Stimulated activated CD4-positive, alpha-beta T cell treated with anti-CD3 and anti-CD28 coated beads, Interleukin-12 subunit alpha, Interleukin-12 subunit beta, amount 100 ng/mL, for 24 hours (primary cell): ENCODE measurements at regions not wholly inside any gene's neighbourhood (a gene's known extent, or its start where the extent isn't known, plus 50 kb on each side); places are given as distances from the start of the nearest gene placed in this dataset.

Experiments
- DNase-seq, 2 experiments: peaks; one replicate each; pipeline ENCODE4 v3.0.0-alpha.2; 2020; ENCODE audit warnings: low read depth in 2 of 2

- DNase-seq, result no peak
These were observed 363.0 kb downstream of the SETD4 start for GRCh38 chr21:35697321-35697808.

GRCh38 chr21:35696644-35697043, 363.7 kb downstream of the SETD4 start:
- no peak for DNase-seq

- DNase-seq, result no peak
These were observed 368.0 kb downstream of the SETD4 start for GRCh38 chr21:35692311-35692710.

GRCh38 chr21:35690436-35690835, 369.9 kb downstream of the SETD4 start:
- DNase-seq, result no peak

- no peak for DNase-seq
These were observed 374.2 kb downstream of the SETD4 start for GRCh38 chr21:35686156-35686555.

GRCh38 chr21:35683664-35684304, 376.5 kb downstream of the SETD4 start:
- no peak for DNase-seq

GRCh38 chr21:35682904-35683549, 377.3 kb downstream of the SETD4 start:
- DNase-seq, result no peak

GRCh38 chr21:35681946-35682345, 378.4 kb downstream of the SETD4 start:
- DNase-seq, result no peak

GRCh38 chr21:35679076-35679475, 381.2 kb downstream of the SETD4 start:
- no peak for DNase-seq

- no peak for DNase-seq
These were observed 381.9 kb downstream of the SETD4 start for GRCh38 chr21:35678393-35678792.

- DNase-seq, result no peak
These were observed 383.0 kb downstream of the SETD4 start for GRCh38 chr21:35677298-35677841.

- no peak for DNase-seq
These were observed 385.3 kb downstream of the SETD4 start for GRCh38 chr21:35674895-35675470.

GRCh38 chr21:35674091-35674671, 386.1 kb downstream of the SETD4 start:
- no peak for DNase-seq

- DNase-seq, result no peak
These were observed 388.0 kb downstream of the SETD4 start for GRCh38 chr21:35672313-35672712.

GRCh38 chr21:35664683-35665082, 395.6 kb downstream of the SETD4 start:
- no peak for DNase-seq

- DNase-seq, result no peak
These were observed 396.3 kb downstream of the SETD4 start for GRCh38 chr21:35663856-35664606.

- DNase-seq, result no peak
These were observed 402.1 kb downstream of the SETD4 start for GRCh38 chr21:35658242-35658641.

- DNase-seq, result no peak
These were observed 407.5 kb downstream of the SETD4 start for GRCh38 chr21:35652872-35653271.

- no peak for DNase-seq
These were observed 408.1 kb downstream of the SETD4 start for GRCh38 chr21:35652196-35652595.

- DNase-seq, result no peak
These were observed 409.1 kb downstream of the SETD4 start for GRCh38 chr21:35651196-35651595.

GRCh38 chr21:35649186-35649585, 411.1 kb downstream of the SETD4 start:
- DNase-seq, result no peak

GRCh38 chr21:35648512-35648911, 411.8 kb downstream of the SETD4 start:
- DNase-seq, result no peak
